Activated gamma-delta T cell treated with anti-CD3 and anti-CD28 coated beads, Interleukin-2, amount 50 U/mL, for 16 hours (primary cell): ENCODE measurements at regions not wholly inside any gene's neighbourhood (a gene's known extent, or its start where the extent isn't known, plus 50 kb on each side); places are given as distances from the start of the nearest gene placed in this dataset.

Experiments
- DNase-seq: peaks from one replicate; pipeline ENCODE4 v3.0.0-alpha.2; 2020; ENCODE audit warnings: low read depth

GRCh38 chr12:91620992-91621391 is 438.4 kb upstream of the DCN start:
- no peak for DNase-seq

- DNase-seq = no peak
Measured at GRCh38 chr12:91620422-91620821, 437.8 kb upstream of the DCN start.

GRCh38 chr12:91618281-91618680 is 435.7 kb upstream of the DCN start:
- DNase-seq = no peak

GRCh38 chr12:91617818-91618217 is 435.2 kb upstream of the DCN start:
- DNase-seq = no peak

- no peak for DNase-seq
Measured at GRCh38 chr12:91616416-91616815, 433.8 kb upstream of the DCN start.

- no peak for DNase-seq
Measured at GRCh38 chr12:91613223-91613779, 430.7 kb upstream of the DCN start.

- DNase-seq = no peak
Measured at GRCh38 chr12:91610561-91610960, 427.9 kb upstream of the DCN start.

GRCh38 chr12:91609283-91609682 is 426.7 kb upstream of the DCN start:
- DNase-seq = no peak

GRCh38 chr12:91608542-91608941 is 425.9 kb upstream of the DCN start:
- DNase-seq = no peak

- DNase-seq = no peak
Measured at GRCh38 chr12:91606662-91607377, 424.2 kb upstream of the DCN start.

GRCh38 chr12:91604897-91605296 is 422.3 kb upstream of the DCN start:
- no peak for DNase-seq

GRCh38 chr12:91603060-91603459 is 420.4 kb upstream of the DCN start:
- no peak for DNase-seq

GRCh38 chr12:91601054-91601453 is 418.4 kb upstream of the DCN start:
- DNase-seq = no peak

- DNase-seq = no peak
Measured at GRCh38 chr12:91594715-91595114, 412.1 kb upstream of the DCN start.

- no peak for DNase-seq
Measured at GRCh38 chr12:91591639-91591987, 409.0 kb upstream of the DCN start.

GRCh38 chr12:91590966-91591638 is 408.5 kb upstream of the DCN start:
- no peak for DNase-seq

GRCh38 chr12:91588874-91589454 is 406.3 kb upstream of the DCN start:
- DNase-seq = no peak

GRCh38 chr12:91586015-91586414 is 403.4 kb upstream of the DCN start:
- DNase-seq = no peak

GRCh38 chr12:91582811-91583210 is 400.2 kb upstream of the DCN start:
- no peak for DNase-seq

GRCh38 chr12:91579516-91580263 is 397.1 kb upstream of the DCN start:
- no peak for DNase-seq

GRCh38 chr12:91577586-91578539 is 395.2 kb upstream of the DCN start:
- no peak for DNase-seq
